Liver (tissue), 3 donors: ENCODE measurements at regions not wholly inside any gene's neighbourhood (a gene's known extent, or its start where the extent isn't known, plus 50 kb on each side); places are given as distances from the start of the nearest gene placed in this dataset.

Experiments
- CTCF ChIP-seq: fragments of 150-350 bp; IDR thresholded peaks from 2 replicates; pipeline ENCODE4 v1.5.1; 2017; ENCODE audit warnings: improper control_type of control experiment, low read depth, low read length; ENCODE audit not compliant: missing input control
- MAX ChIP-seq: IDR thresholded peaks from 2 replicates; pipeline ENCODE4 v1.6.1; 2016; ENCODE audit warnings: antibody characterized with exemption
- RAD21 ChIP-seq, 2 donors: IDR thresholded peaks; 2 replicates each; pipeline ENCODE4 v1.6.1; 2016; ENCODE audit warnings: antibody characterized with exemption in 2 of 2, mild to moderate bottlenecking in 2 of 2
- REST ChIP-seq: IDR thresholded peaks from 2 replicates; pipeline ENCODE4 v1.6.1; 2016; ENCODE audit warnings: antibody characterized with exemption, mild to moderate bottlenecking
- TAF1 ChIP-seq: conservative IDR thresholded peaks from 2 replicates; pipeline ENCODE4 v1.6.1; 2016; ENCODE audit warnings: antibody characterized with exemption, mild to moderate bottlenecking
- YY1 ChIP-seq: IDR thresholded peaks from 2 replicates; pipeline ENCODE4 v1.6.1; 2016; ENCODE audit warnings: antibody characterized with exemption, mild to moderate bottlenecking
- donor health status: healthy.
- donor health status: healthy.

GRCh38 chr7:53218730-53219504 is 183.5 kb downstream of the POM121L12 start:
- TF ChIP-seq RAD21 (IDR thresholded peaks at IDR 0.05) (no peak), CTCF (no peak), TAF1 (no peak), MAX (no peak), REST (no peak), YY1 (no peak)
